Testis (tissue), 2 donors: ENCODE measurements at regions not wholly inside any gene's neighbourhood (a gene's known extent, or its start where the extent isn't known, plus 50 kb on each side); places are given as distances from the start of the nearest gene placed in this dataset.
A peak's percentile ranks its signal among the peaks of the same experiment; 100 is the strongest.

Experiments used
- DNase-seq: peaks from one replicate; pipeline ENCODE4 v3.0.0-alpha.2; 2019
- H3K27ac ChIP-seq, 2 donors: fragments of 200-600 bp; sonication (generic); one replicate each; pipeline ENCODE4 v1.5.1; 2019
- H3K27me3 ChIP-seq: fragments of 200-600 bp; sonication (generic); one replicate; pipeline ENCODE4 v1.5.1; 2019
- H3K36me3 ChIP-seq: fragments of 200-600 bp; sonication (generic); one replicate; pipeline ENCODE4 v1.5.1; 2017; ENCODE audit warnings: low read depth; ENCODE audit errors: missing control alignments
- H3K4me1 ChIP-seq: fragments of 200-600 bp; sonication (generic); one replicate; pipeline ENCODE4 v1.5.1; 2019
- H3K4me3 ChIP-seq, 2 donors: fragments of 200-600 bp; sonication (generic); one replicate each; pipeline ENCODE4 v1.5.1; 2017 to 2019
- H3K9me3 ChIP-seq: fragments of 200-600 bp; sonication (generic); one replicate; pipeline ENCODE4 v1.5.1; 2017
- CTCF ChIP-seq, 3 experiments: fragments of 450-650 bp in 2 of 3; fragments of 200-600 bp in 1 of 3; sonication (generic) in 1 of 3; IDR thresholded peaks; one replicate each; pipeline ENCODE4 v1.5.1; 2016 to 2019; ENCODE audit warnings: antibody characterized with exemption in 3 of 3, mild to moderate bottlenecking in 2 of 3, moderate library complexity in 1 of 3
- POLR2A ChIP-seq: fragments of 450-650 bp; IDR thresholded peaks from one replicate; pipeline ENCODE4 v1.6.1; 2017; ENCODE audit warnings: antibody characterized with exemption, mild to moderate bottlenecking, moderate library complexity
- WGBS, 2 donors: methylation state at CpG; one replicate each; pipeline ENCODE4 v1.1.5; 2018; 5-methylcytosine and 5-hydroxymethylcytosine counted together
- intact Hi-C: fragments of 100-400 bp; cut with DNase I; formaldehyde crosslinking; loops from one replicate; pipeline ENCODE4 v1.15.1; 2023; ENCODE audit warnings: low total_unique reads

DNA sequence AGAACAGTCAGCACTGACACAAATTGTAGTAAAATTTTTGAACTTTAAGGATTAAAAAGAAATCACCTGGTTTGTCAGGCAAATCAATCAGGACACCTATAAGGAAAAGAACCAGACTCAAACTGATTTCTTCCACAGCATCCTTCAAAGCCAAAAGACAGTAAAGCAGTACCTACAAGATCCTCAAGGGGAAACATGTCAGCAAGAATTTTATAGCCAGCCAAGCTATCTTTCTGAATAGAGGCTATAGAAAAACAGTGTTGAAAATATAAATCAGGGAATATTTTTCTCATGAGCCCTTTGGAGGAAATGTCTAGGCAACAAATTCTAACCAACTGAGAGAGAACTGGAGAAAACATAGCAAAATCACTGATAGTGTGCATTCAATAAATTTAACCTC is 301.4 kb upstream of the UBE2E2 start:
- intact Hi-C loops = no loop called here
- H3K27ac ChIP-seq = no peak overlapping the region
- no peak overlapping the region for H3K4me3 ChIP-seq
- H3K4me1 ChIP-seq = no peaks in the 10 kb centered on the region
- H3K9me3 ChIP-seq = no peaks in the 10 kb centered on the region
- no peaks in the 10 kb centered on the region for H3K27me3 ChIP-seq
- DNase-seq = no peak
- no peaks in the 10 kb centered on the region for H3K36me3 ChIP-seq
- TF ChIP-seq CTCF (IDR thresholded peaks at IDR 0.05) = peak in 1 of 3 experiments; percentile 9
- TF ChIP-seq POLR2A = no peak

DNA sequence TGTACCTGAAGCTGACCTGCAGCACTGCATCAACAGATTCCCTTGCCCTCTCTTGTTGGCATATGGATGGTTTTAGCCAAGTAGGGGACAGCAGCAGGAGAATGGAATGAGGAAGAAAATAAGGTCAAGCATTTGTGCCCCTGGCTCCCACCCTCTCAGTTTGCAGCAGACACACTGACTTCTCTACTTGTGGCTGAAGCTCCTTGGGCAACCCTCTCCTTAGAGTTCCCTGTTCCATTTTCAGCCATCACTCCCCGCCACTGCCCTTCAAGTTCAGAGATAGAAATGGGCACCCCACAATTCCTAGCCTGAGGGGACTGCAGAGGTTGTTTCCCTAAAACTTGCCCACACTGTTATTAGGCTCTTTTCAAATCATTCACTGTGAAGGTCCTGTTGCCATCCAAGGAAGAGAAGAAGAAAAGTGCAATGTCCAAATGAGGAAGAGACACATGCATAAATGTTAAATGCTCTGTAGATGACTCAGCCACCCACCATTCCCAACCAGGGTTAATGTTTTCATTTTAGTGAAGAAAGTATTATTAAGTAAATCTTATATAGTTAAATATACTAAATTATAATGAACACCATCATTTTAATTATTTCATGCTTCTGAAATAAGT is 295.9 kb upstream of the UBE2E2 start:
- no peak for TF ChIP-seq POLR2A
- no peak for TF ChIP-seq CTCF (IDR thresholded peaks at IDR 0.05)
- DNase-seq = no peak
- Histone ChIP-seq H3K4me1 (no peaks in the 10 kb centered on the region), H3K36me3 (no peaks in the 10 kb centered on the region), H3K27ac (no peak overlapping the region), H3K9me3 (no peaks in the 10 kb centered on the region), H3K27me3 (no peaks in the 10 kb centered on the region), H3K4me3 (no peak overlapping the region)
- WGBS, 2 donors = 84 to 92% methylated on average over 1 of the region's 1 CpG
- intact Hi-C loops = no loop called here

- no peaks in the 10 kb centered on the region for H3K36me3 ChIP-seq
- no peaks in the 10 kb centered on the region for H3K9me3 ChIP-seq
- H3K4me1 ChIP-seq = no peaks in the 10 kb centered on the region
- intact Hi-C loops = no loop called here
- TF ChIP-seq CTCF (IDR thresholded peaks at IDR 0.05) (no peak), POLR2A (no peak)
- 74 to 79% methylated on average over 2 of the region's 2 CpGs for WGBS, 2 donors
- no peaks in the 10 kb centered on the region for H3K27me3 ChIP-seq
- H3K4me3 ChIP-seq = no peak overlapping the region
- no peak for DNase-seq
- no peak overlapping the region for H3K27ac ChIP-seq
Measured at GRCh38 chr3:22907796-22908195, 295.3 kb upstream of the UBE2E2 start.

DNA sequence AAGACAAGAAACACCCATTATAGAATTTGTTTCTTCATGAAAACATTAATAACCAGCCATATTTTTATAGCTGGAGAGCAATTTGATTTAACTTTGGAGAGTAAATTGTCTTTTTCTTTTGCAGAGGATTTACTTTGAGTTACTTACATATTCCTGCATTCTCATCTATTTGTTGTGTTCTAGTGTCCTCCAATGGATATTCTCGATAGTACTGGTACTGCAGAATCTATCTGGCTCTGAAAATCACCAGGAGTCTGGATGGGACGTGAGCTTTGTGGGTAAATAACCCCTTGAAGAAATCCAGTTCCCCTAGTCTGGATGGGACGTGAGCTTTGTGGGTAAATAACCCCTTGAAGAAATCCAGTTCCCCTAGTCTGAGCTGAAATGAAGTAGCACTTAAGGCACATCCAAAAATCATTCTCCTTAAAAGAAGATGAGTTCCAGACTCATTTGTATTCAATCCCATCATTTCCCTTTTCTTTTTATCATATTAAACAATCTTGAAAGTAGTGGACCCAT is 294.1 kb upstream of the UBE2E2 start:
- no peak for TF ChIP-seq CTCF (IDR thresholded peaks at IDR 0.05)
- TF ChIP-seq POLR2A = no peak
- intact Hi-C loops = no loop called here
- Histone ChIP-seq H3K27me3 (no peaks in the 10 kb centered on the region), H3K4me1 (no peaks in the 10 kb centered on the region), H3K9me3 (no peaks in the 10 kb centered on the region), H3K27ac (no peak overlapping the region), H3K36me3 (no peaks in the 10 kb centered on the region), H3K4me3 (no peak overlapping the region)
- DNase-seq = no peak
- 56 to 81% methylated on average over 3 of the region's 3 CpGs for WGBS, 2 donors

DNA sequence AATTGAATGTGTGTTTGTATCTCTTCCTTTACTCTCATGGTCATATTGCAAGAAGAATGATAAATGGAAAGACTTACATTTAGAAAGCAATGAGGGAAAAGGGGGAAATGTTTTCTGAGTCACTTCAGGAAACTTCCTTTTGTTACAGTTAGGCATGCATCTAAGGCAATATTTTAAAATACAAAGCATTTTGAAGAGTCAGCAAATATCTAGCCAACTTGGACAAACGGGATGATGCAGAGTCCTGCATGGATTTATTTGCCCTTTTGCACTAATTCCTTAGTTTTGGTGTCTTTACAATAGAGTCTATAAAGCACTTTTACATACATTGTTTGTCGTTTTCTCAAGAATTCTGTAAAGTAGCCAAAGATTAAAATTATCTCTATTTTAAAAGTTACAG is 286.2 kb upstream of the UBE2E2 start:
- TF ChIP-seq CTCF (IDR thresholded peaks at IDR 0.05) (no peak), POLR2A (no peak)
- H3K4me1 ChIP-seq = no peaks in the 10 kb centered on the region
- no peaks in the 10 kb centered on the region for H3K27me3 ChIP-seq
- no peak for DNase-seq
- H3K36me3 ChIP-seq = no peaks in the 10 kb centered on the region
- H3K4me3 ChIP-seq = no peak overlapping the region
- intact Hi-C loops = no loop called here
- no peaks in the 10 kb centered on the region for H3K9me3 ChIP-seq
- H3K27ac ChIP-seq = no peak overlapping the region
- whole genome bisulfite sequencing, 2 donors = 45 to 58% methylated on average over 2 of the region's 2 CpGs
